ENCODE measurements at regions not wholly inside any gene's neighbourhood (a gene's known extent, or its start where the extent isn't known, plus 50 kb on each side); places are given as distances from the start of the nearest gene placed in this dataset.

DNA sequence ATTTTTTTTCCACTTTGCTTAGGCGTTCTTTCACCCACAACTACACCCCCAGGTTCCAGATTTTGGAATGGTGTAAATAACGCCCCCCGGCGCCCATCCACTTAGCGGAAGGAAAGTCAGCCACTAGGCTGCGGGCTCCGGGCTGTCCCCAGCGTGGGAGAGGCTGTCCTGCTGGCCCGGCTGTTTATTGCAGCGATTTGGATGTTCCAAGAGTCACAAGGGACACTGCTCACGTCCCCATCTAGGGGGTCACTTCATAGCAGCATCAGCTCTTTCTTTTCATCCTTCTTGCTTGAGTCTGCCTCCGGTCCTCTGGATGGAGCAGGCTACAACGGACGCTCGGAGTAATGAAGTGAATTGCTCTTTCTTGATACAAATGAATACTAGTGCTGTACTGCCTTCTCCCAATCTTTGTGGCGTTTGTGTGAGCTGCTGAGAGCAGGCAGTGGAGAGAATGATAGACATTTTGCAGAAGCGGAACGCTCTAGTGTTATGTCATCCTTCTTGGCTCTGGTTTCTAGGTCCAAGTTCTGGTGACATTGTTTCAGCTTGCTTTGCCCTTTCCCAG is 50.7 kb upstream of the PAIP2B start:
- Mint-ChIP-seq H3K36me3 (ENCODE audit: low read depth) (no peaks in the 10 kb centered on the region), H3K9me3 (no peaks in the 10 kb centered on the region), H3K4me3 (peak overlapping the region; percentile 73), H3K27ac (no peak overlapping the region), H3K4me1 (ENCODE audit: low read depth) (peaks cover 7% of the 10 kb centered on the region), H3K27me3 (ENCODE audit: low read depth) (peaks cover 74% of the 10 kb centered on the region)
- DNase-seq (ENCODE audit: low spot score), result peak; percentile 21

- peaks cover 78% of the 10 kb centered on the region for H3K27me3 Mint-ChIP-seq (ENCODE audit: low read depth)
- H3K9me3 Mint-ChIP-seq, result no peaks in the 10 kb centered on the region
- peak overlapping the region; percentile 73 for H3K4me3 Mint-ChIP-seq
- H3K27ac Mint-ChIP-seq, result no peak overlapping the region
- no peak for DNase-seq (ENCODE audit: low spot score)
- peaks cover 7% of the 10 kb centered on the region for H3K4me1 Mint-ChIP-seq (ENCODE audit: low read depth)
- H3K36me3 Mint-ChIP-seq (ENCODE audit: low read depth), result no peaks in the 10 kb centered on the region
Observed at GRCh38 chr2:71277147-71277475, 50.2 kb upstream of the PAIP2B start.

- no peak overlapping the region for H3K27ac Mint-ChIP-seq
- peaks cover 7% of the 10 kb centered on the region for H3K4me1 Mint-ChIP-seq (ENCODE audit: low read depth)
- DNase-seq (ENCODE audit: low spot score), result peak; percentile 89
- no peaks in the 10 kb centered on the region for H3K36me3 Mint-ChIP-seq (ENCODE audit: low read depth)
- peaks cover 77% of the 10 kb centered on the region for H3K27me3 Mint-ChIP-seq (ENCODE audit: low read depth)
- H3K9me3 Mint-ChIP-seq, result no peaks in the 10 kb centered on the region
- peak overlapping the region; percentile 73 for H3K4me3 Mint-ChIP-seq
Observed at GRCh38 chr2:71276311-71277146, 49.6 kb upstream of the PAIP2B start.
